ENCODE measurements at regions not wholly inside any gene's neighbourhood (a gene's known extent, or its start where the extent isn't known, plus 50 kb on each side); places are given as distances from the start of the nearest gene placed in this dataset.

DNA sequence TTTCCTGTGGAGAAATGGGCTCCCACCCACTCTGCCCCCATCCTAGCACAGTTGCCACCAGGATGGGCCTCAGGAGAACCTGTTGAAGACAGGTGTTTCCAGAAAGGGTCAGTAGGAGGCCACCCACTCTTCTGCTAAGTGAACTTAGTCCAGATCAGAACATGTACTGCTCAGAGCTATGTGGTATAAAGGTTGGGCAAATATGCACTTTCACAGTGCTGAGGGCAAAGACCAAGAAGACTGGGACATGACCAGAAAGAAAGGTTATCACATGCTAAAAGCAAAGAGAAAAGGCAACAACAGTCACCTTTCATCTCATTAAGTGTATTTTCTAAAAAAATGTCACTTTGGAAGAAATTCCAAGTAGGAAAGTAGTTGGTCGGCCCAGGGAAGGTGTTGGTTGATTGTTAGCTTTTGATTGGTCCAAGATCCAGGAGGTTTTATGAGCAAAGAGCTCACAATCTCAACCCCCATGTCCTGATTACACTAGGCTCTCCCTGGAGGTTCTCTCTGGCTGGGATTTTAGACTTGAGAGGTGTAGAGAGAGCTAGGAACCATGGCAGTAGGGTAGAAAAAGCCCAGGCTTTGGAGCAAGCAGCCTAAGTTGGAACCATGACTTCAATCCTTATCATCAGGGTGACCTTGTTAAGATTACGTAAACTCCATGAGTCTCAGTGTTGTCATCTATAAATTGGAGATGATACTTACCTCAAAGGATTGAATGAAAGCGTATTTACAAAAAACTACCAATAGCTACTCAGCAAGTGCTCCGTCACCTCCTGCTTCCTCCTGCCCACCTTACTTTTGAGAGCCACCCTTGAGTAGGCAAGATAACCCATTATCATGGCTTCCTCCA, 102.6 kb downstream of the GLUL start (continued):
- TF ChIP-seq NPAS2 (CRISPR knock-in tag; IDR thresholded peaks at IDR 0.05; ENCODE audit: borderline replicate concordance) (no peak), ZNF430 (CRISPR knock-in tag; IDR thresholded peaks at IDR 0.05) (peak; percentile 71; the same call in 1 of the 2 replicates), RCOR2 (CRISPR knock-in tag; IDR thresholded peaks at IDR 0.05) (peak; percentile 87), PAF1 (CRISPR knock-in tag; IDR thresholded peaks at IDR 0.05) (no peak), CAMTA2 (CRISPR knock-in tag; IDR thresholded peaks at IDR 0.05; ENCODE audit: borderline replicate concordance) (no peak), RELA (CRISPR knock-in tag; IDR thresholded peaks at IDR 0.05) (no peak), KMT2B (CRISPR knock-in tag; IDR thresholded peaks at IDR 0.05) (0 out of 2 replicates have a peak, but pooled peaks have one; percentile 51), SIN3B (IDR thresholded peaks at IDR 0.05; ENCODE audit: low read length) (no peak), ZNF670 (CRISPR knock-in tag; IDR thresholded peaks at IDR 0.05; ENCODE audit: borderline replicate concordance) (no peak), FOXM1 (CRISPR knock-in tag; IDR thresholded peaks at IDR 0.05) (no peak), ZNF12 (CRISPR knock-in tag; IDR thresholded peaks at IDR 0.05) (peak; percentile 55; the same call in 1 of the 2 replicates), SMAD3 (CRISPR knock-in tag; IDR thresholded peaks at IDR 0.05) (peak; percentile 80), ZNF567 (CRISPR knock-in tag; IDR thresholded peaks at IDR 0.05; ENCODE audit: borderline replicate concordance) (no peak; the same call in 1 of the 2 replicates), ZNF180 (CRISPR knock-in tag; IDR thresholded peaks at IDR 0.05; ENCODE audit: borderline replicate concordance, low read depth) (no peak), HOXA5 (CRISPR knock-in tag; IDR thresholded peaks at IDR 0.05) (peak; percentile 55; the same call in 1 of the 2 replicates), NFKB2 (CRISPR knock-in tag; IDR thresholded peaks at IDR 0.05; ENCODE audit: borderline replicate concordance) (no peak), KAT8 (CRISPR knock-in tag; IDR thresholded peaks at IDR 0.05) (peak; percentile 73), ZNF709 (CRISPR knock-in tag; IDR thresholded peaks at IDR 0.05) (no peak), BORCS8-MEF2B (CRISPR knock-in tag; IDR thresholded peaks at IDR 0.05) (no peak), ZNF572 (CRISPR knock-in tag; IDR thresholded peaks at IDR 0.05) (no peak), ZNF33B (CRISPR knock-in tag; IDR thresholded peaks at IDR 0.05) (no peak), ZNF296 (CRISPR knock-in tag; conservative IDR thresholded peaks at IDR 0.05) (no peak), SRY (CRISPR knock-in tag; IDR thresholded peaks at IDR 0.05) (no peak), RXRB (CRISPR knock-in tag; IDR thresholded peaks at IDR 0.05; ENCODE audit: borderline replicate concordance) (peak; percentile 99), KLF15 (CRISPR knock-in tag; IDR thresholded peaks at IDR 0.05; ENCODE audit: borderline replicate concordance) (no peak), ZNF343 (CRISPR knock-in tag; IDR thresholded peaks at IDR 0.05) (no peak), ZBTB21 (CRISPR knock-in tag; IDR thresholded peaks at IDR 0.05) (no peak)
- TF ChIP-seq, protein P1, sequence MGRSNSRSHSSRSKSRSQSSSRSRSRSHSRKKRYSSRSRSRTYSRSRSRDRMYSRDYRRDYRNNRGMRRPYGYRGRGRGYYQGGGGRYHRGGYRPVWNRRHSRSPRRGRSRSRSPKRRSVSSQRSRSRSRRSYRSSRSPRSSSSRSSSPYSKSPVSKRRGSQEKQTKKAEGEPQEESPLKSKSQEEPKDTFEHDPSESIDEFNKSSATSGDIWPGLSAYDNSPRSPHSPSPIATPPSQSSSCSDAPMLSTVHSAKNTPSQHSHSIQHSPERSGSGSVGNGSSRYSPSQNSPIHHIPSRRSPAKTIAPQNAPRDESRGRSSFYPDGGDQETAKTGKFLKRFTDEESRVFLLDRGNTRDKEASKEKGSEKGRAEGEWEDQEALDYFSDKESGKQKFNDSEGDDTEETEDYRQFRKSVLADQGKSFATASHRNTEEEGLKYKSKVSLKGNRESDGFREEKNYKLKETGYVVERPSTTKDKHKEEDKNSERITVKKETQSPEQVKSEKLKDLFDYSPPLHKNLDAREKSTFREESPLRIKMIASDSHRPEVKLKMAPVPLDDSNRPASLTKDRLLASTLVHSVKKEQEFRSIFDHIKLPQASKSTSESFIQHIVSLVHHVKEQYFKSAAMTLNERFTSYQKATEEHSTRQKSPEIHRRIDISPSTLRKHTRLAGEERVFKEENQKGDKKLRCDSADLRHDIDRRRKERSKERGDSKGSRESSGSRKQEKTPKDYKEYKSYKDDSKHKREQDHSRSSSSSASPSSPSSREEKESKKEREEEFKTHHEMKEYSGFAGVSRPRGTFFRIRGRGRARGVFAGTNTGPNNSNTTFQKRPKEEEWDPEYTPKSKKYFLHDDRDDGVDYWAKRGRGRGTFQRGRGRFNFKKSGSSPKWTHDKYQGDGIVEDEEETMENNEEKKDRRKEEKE (IDR thresholded peaks at IDR 0.05), result no peak
- TF ChIP-seq, protein P2, sequence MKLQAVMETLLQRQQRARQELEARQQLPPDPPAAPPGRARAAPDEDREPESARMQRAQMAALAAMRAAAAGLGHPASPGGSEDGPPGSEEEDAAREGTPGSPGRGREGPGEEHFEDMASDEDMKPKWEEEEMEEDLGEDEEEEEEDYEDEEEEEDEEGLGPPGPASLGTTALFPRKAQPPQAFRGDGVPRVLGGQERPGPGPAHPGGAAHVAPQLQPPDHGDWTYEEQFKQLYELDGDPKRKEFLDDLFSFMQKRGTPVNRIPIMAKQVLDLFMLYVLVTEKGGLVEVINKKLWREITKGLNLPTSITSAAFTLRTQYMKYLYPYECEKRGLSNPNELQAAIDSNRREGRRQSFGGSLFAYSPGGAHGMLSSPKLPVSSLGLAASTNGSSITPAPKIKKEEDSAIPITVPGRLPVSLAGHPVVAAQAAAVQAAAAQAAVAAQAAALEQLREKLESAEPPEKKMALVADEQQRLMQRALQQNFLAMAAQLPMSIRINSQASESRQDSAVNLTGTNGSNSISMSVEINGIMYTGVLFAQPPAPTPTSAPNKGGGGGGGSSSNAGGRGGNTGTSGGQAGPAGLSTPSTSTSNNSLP (IDR thresholded peaks at IDR 0.05; ENCODE audit: low read depth, low read length), result peak; percentile 81
